ENCODE measurements at regions not wholly inside any gene's neighbourhood (a gene's known extent, or its start where the extent isn't known, plus 50 kb on each side); places are given as distances from the start of the nearest gene placed in this dataset.

- H3K4me3 Mint-ChIP-seq: no peak overlapping the region
These were observed 115.9 kb downstream of the OMA1 start for GRCh38 chr1:58430421-58431275.

GRCh38 chr1:58426918-58427317 lies 119.6 kb downstream of the OMA1 start:
- no peaks in the 10 kb centered on the region for H3K4me1 Mint-ChIP-seq
- ATAC-seq (replicated peaks; ENCODE audit: extremely low read depth, poor library complexity, severe bottlenecking) (no peak), DNase-seq (ENCODE audit: low spot score in 2 of 2) (no peak)
- no peaks in the 10 kb centered on the region for H3K9me3 Mint-ChIP-seq
- H3K27ac Mint-ChIP-seq (ENCODE audit: low read depth): no peak overlapping the region
- H3K27me3 Mint-ChIP-seq: no peaks in the 10 kb centered on the region
- no peaks in the 10 kb centered on the region for H3K36me3 Mint-ChIP-seq (ENCODE audit: insufficient read depth)
- H3K4me3 Mint-ChIP-seq: no peak overlapping the region

More at GRCh38 chr1:58430421-58431275, 115.9 kb downstream of the OMA1 start:
- Mint-ChIP-seq H3K27me3 (no peaks in the 10 kb centered on the region), H3K9me3 (no peaks in the 10 kb centered on the region), H3K4me1 (no peaks in the 10 kb centered on the region), H3K27ac (ENCODE audit: low read depth) (no peak overlapping the region), H3K36me3 (ENCODE audit: insufficient read depth) (no peaks in the 10 kb centered on the region)
- no peak for ATAC-seq (replicated peaks; ENCODE audit: extremely low read depth, poor library complexity, severe bottlenecking)
- no peak for DNase-seq (ENCODE audit: low spot score in 2 of 2)

- ATAC-seq (replicated peaks; ENCODE audit: extremely low read depth, poor library complexity, severe bottlenecking): no peak
- Mint-ChIP-seq H3K36me3 (ENCODE audit: insufficient read depth) (peaks cover 2% of the 10 kb centered on the region), H3K27ac (ENCODE audit: low read depth) (no peak overlapping the region), H3K9me3 (no peaks in the 10 kb centered on the region), H3K4me1 (no peaks in the 10 kb centered on the region), H3K4me3 (no peak overlapping the region), H3K27me3 (no peaks in the 10 kb centered on the region)
- DNase-seq (ENCODE audit: low spot score in 2 of 2): no peak
These were observed 124.1 kb downstream of the OMA1 start for GRCh38 chr1:58422436-58422835.

- peaks cover 2% of the 10 kb centered on the region for H3K36me3 Mint-ChIP-seq (ENCODE audit: insufficient read depth)
- no peak overlapping the region for H3K27ac Mint-ChIP-seq (ENCODE audit: low read depth)
- H3K9me3 Mint-ChIP-seq: no peaks in the 10 kb centered on the region
- DNase-seq (ENCODE audit: low spot score in 2 of 2) (no peak), ATAC-seq (replicated peaks; ENCODE audit: extremely low read depth, poor library complexity, severe bottlenecking) (no peak)
- H3K27me3 Mint-ChIP-seq: no peaks in the 10 kb centered on the region
- H3K4me1 Mint-ChIP-seq: no peaks in the 10 kb centered on the region
- no peak overlapping the region for H3K4me3 Mint-ChIP-seq
These were observed 128.0 kb downstream of the OMA1 start for GRCh38 chr1:58418283-58419228.

DNA sequence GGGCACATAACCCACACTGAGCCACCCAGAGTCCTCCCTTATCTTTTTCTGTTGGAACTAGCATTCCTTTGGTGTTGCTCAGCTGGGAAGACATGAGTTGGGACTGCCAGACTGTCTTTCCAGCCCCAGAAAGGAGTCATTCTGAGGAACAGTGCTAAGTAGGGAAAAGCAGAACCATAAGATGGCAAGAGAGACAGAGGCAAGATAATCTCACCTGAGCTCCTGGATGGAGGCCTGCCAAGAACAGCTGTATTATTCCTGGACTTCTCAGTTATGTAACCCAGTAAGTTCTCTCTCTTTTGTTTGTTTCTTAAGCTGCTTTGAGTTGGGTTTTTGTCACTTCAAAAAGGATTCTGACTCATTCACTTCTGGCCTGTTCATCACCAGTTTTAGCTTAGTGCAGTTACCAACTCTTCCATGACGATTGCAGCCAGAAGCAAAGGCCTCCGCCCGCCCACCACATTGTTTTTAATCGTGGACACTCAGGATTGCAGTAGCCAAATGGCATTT lies 134.4 kb downstream of the OMA1 start:
- H3K9me3 Mint-ChIP-seq: no peaks in the 10 kb centered on the region
- H3K27ac Mint-ChIP-seq (ENCODE audit: low read depth): no peak overlapping the region
- no peaks in the 10 kb centered on the region for H3K4me1 Mint-ChIP-seq
- ATAC-seq (replicated peaks; ENCODE audit: extremely low read depth, poor library complexity, severe bottlenecking) (no peak), DNase-seq (ENCODE audit: low spot score in 2 of 2) (no peak)
- no peak overlapping the region for H3K4me3 Mint-ChIP-seq
- no peaks in the 10 kb centered on the region for H3K27me3 Mint-ChIP-seq
- H3K36me3 Mint-ChIP-seq (ENCODE audit: insufficient read depth): no peaks in the 10 kb centered on the region

DNA sequence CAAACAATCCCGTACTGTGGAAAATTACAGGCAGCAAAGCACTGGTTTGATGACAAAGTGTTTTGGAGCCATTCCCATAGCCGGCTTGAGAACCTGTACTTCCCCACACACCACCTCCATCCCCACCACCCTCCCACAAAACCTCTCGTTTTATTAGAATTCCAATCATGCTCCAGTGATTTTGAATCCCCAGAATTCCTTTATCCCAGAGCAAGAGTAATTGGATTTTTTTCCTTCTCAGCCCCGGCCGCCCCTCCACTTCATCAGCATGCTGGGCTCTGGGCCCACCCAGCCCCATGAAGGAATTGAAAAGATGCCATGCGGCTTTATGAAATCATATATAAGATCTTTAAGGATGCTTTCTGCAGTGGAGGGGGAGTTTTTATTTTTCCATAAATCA lies 136.6 kb downstream of the OMA1 start:
- Mint-ChIP-seq H3K4me3 (no peak overlapping the region), H3K4me1 (no peaks in the 10 kb centered on the region), H3K9me3 (no peaks in the 10 kb centered on the region), H3K36me3 (ENCODE audit: insufficient read depth) (no peaks in the 10 kb centered on the region), H3K27ac (ENCODE audit: low read depth) (no peak overlapping the region), H3K27me3 (no peaks in the 10 kb centered on the region)
- ATAC-seq (replicated peaks; ENCODE audit: extremely low read depth, poor library complexity, severe bottlenecking) (no peak), DNase-seq (ENCODE audit: low spot score in 2 of 2) (no peak)

DNA sequence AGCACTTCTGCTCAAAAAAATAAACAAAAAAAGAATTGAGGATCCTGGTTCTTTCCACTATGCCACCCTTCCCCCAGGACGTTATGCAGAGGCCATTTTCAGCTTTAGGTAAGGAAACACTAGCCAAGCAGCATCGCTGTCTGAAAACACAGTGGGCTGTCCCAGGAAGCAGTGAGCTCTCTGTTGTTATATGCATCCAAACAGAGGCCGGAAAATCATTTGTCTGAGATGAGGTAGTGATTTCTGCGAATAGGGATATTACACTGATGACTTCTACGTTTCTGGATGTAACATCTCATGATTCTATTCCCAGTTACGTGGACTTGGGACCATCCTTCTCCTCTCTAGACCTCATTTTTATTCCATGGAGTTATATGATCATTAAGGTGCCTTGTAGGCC lies 137.2 kb downstream of the OMA1 start:
- no peaks in the 10 kb centered on the region for H3K4me1 Mint-ChIP-seq
- H3K27ac Mint-ChIP-seq (ENCODE audit: low read depth): no peak overlapping the region
- no peaks in the 10 kb centered on the region for H3K9me3 Mint-ChIP-seq
- H3K27me3 Mint-ChIP-seq: no peaks in the 10 kb centered on the region
- no peak for ATAC-seq (replicated peaks; ENCODE audit: extremely low read depth, poor library complexity, severe bottlenecking)
- no peak for DNase-seq (ENCODE audit: low spot score in 2 of 2)
- no peaks in the 10 kb centered on the region for H3K36me3 Mint-ChIP-seq (ENCODE audit: insufficient read depth)
- H3K4me3 Mint-ChIP-seq: no peak overlapping the region

DNA sequence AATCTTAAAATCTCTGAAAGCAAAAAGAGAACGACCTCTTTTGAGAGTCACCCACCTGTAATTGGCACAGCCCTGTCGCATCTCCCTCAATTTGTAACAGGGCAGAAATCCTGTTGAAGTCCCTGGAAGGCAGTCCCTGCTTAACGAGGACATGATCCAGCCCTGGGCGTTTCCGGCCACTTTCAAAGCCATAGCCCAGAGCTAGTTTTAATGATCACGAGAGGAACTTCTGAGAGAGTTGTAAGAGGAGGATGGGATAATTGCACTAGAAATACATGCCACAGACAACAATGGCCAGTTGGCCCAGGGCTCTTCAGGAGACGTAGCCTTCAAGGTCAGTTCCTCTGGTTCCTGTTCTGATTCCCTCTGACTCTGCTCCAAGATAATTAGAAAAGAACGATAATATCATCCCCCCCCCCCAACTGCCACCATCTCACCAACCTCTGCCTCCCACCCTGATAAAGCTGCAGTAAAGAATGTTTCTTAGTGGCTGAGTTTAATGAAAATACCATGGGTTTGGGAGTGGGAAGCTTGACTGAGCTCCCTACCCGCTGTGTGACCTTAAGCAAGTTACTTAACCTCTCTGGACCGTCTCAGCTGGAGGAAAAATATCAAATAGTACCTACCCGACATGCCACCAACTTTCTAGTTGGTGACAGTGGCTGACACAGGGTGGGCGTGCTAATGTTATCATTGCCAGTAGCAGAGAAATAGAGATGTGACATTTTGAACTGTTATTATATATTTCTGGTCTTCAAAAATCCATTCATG lies 140.0 kb downstream of the OMA1 start:
- no peak for ATAC-seq (replicated peaks; ENCODE audit: extremely low read depth, poor library complexity, severe bottlenecking)
- H3K9me3 Mint-ChIP-seq: no peaks in the 10 kb centered on the region
- H3K4me1 Mint-ChIP-seq: no peaks in the 10 kb centered on the region
- DNase-seq (ENCODE audit: low spot score in 2 of 2): no peak
- no peak overlapping the region for H3K27ac Mint-ChIP-seq (ENCODE audit: low read depth)
- no peaks in the 10 kb centered on the region for H3K36me3 Mint-ChIP-seq (ENCODE audit: insufficient read depth)
- no peak overlapping the region for H3K4me3 Mint-ChIP-seq
- H3K27me3 Mint-ChIP-seq: no peaks in the 10 kb centered on the region

DNA sequence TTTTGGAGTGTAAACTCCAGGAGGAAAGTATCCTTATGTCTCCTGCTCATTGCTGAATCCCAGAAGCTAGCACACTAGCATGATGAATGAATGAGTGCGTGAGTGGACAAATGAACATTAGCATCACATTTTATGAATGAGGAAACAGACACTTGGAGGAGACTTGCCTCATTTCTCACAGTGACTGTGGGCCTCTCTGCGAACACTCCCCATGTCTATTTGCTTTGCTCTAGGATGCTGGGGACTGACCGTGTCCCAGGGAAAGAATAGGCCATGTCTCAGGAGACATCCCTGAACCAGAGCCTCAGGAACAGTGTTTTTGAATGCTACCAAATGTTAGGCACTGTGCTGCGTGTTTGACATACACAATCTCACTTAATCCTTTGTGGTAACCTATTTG lies 140.9 kb downstream of the OMA1 start:
- Mint-ChIP-seq H3K27ac (ENCODE audit: low read depth) (no peak overlapping the region), H3K4me1 (no peaks in the 10 kb centered on the region), H3K36me3 (ENCODE audit: insufficient read depth) (no peaks in the 10 kb centered on the region), H3K9me3 (no peaks in the 10 kb centered on the region), H3K4me3 (no peak overlapping the region), H3K27me3 (no peaks in the 10 kb centered on the region)
- DNase-seq (ENCODE audit: low spot score in 2 of 2): no peak
- ATAC-seq (replicated peaks; ENCODE audit: extremely low read depth, poor library complexity, severe bottlenecking): no peak

GRCh38 chr1:58403894-58404293 lies 142.6 kb downstream of the OMA1 start:
- no peaks in the 10 kb centered on the region for H3K9me3 Mint-ChIP-seq

DNA sequence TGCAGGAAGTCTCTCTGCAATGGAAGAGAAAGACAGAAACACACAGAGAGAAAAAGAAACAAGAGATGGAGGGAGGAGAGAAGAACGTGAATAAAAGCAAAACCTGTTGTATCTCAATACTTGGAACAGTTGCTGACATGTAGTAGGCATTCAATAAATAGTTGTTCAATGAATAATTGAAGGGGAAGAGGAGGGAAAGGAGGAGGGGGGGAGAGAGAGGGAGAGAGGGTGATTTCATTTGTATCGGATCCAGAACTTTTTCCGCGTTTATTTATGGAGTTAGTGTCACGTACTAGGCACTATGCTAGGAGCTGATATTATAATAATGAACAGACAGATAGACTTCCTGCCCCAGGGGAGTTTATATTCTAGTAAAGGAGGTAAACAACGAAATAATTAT lies 144.1 kb downstream of the OMA1 start:
- Mint-ChIP-seq H3K27me3 (no peaks in the 10 kb centered on the region), H3K4me3 (no peak overlapping the region), H3K4me1 (no peaks in the 10 kb centered on the region), H3K27ac (ENCODE audit: low read depth) (no peak overlapping the region), H3K36me3 (ENCODE audit: insufficient read depth) (no peaks in the 10 kb centered on the region), H3K9me3 (no peaks in the 10 kb centered on the region)
- DNase-seq (ENCODE audit: low spot score in 2 of 2) (no peak), ATAC-seq (replicated peaks; ENCODE audit: extremely low read depth, poor library complexity, severe bottlenecking) (no peak)

More at GRCh38 chr1:58403894-58404293, 142.6 kb downstream of the OMA1 start:
- DNase-seq (ENCODE audit: low spot score in 2 of 2): no peak
- Mint-ChIP-seq H3K4me1 (no peaks in the 10 kb centered on the region), H3K27ac (ENCODE audit: low read depth) (no peak overlapping the region), H3K27me3 (no peaks in the 10 kb centered on the region), H3K4me3 (no peak overlapping the region), H3K36me3 (ENCODE audit: insufficient read depth) (no peaks in the 10 kb centered on the region)
- ATAC-seq (replicated peaks; ENCODE audit: extremely low read depth, poor library complexity, severe bottlenecking): no peak

GRCh38 chr1:58401991-58402390 lies 144.5 kb downstream of the OMA1 start:
- Mint-ChIP-seq H3K36me3 (ENCODE audit: insufficient read depth) (no peaks in the 10 kb centered on the region), H3K27me3 (no peaks in the 10 kb centered on the region), H3K4me3 (no peak overlapping the region), H3K27ac (ENCODE audit: low read depth) (no peak overlapping the region), H3K9me3 (no peaks in the 10 kb centered on the region), H3K4me1 (no peaks in the 10 kb centered on the region)
- DNase-seq (ENCODE audit: low spot score in 2 of 2): no peak
- no peak for ATAC-seq (replicated peaks; ENCODE audit: extremely low read depth, poor library complexity, severe bottlenecking)

All from central memory CD8-positive, alpha-beta T cell (primary cell).